ENCODE measurements at regions not wholly inside any gene's neighbourhood (a gene's known extent, or its start where the extent isn't known, plus 50 kb on each side); places are given as distances from the start of the nearest gene placed in this dataset.
"Not testable (repeated sequence)": the region's sequence is repeated elsewhere in the genome, so short reads cannot be mapped to it uniquely, and the experiment has no call there.

- H3K4me1 ChIP-seq = peaks cover 0 to 15% (median 6%) of the 10 kb centered on the region in 4 donors
- H3K27me3 ChIP-seq; H3K9me3 ChIP-seq; H3K27ac ChIP-seq; H3K36me3 ChIP-seq; ATAC-seq (ENCODE audit: low FRiP score in 2 of 2); H3K4me3 ChIP-seq; DNase-seq: not testable (repeated sequence)
- WGBS, 2 donors = 65 to 71% methylated on average over 2 of the region's 2 CpGs
Observed at GRCh38 chr11:3583476-3583875, 58.3 kb downstream of the ART5 start.

- not testable (repeated sequence) for H3K27me3 ChIP-seq; H3K9me3 ChIP-seq; DNase-seq; H3K36me3 ChIP-seq; H3K27ac ChIP-seq; ATAC-seq (ENCODE audit: low FRiP score in 2 of 2)
- Histone ChIP-seq H3K4me3 (peak overlapping the region in 1 of 4 donors; percentile 58), H3K4me1 (peaks cover 0 to 15% (median 6%) of the 10 kb centered on the region in 4 donors)
- 38 to 53% methylated on average over 6 to 9 of the region's 10 CpGs for WGBS, 2 donors
- TF ChIP-seq CTCF (IDR thresholded peaks at IDR 0.05) = peak in 1 of 6 experiments; percentile 7
Observed at GRCh38 chr11:3581389-3581725, 60.4 kb downstream of the ART5 start.

GRCh38 chr11:3580487-3581388 lies 61.1 kb downstream of the ART5 start:
- not testable (repeated sequence) for H3K27me3 ChIP-seq; H3K9me3 ChIP-seq; ATAC-seq (ENCODE audit: low FRiP score in 2 of 2); H3K36me3 ChIP-seq
- peak; percentile 67 to 96 for DNase-seq
- peaks cover 0 to 15% (median 6%) of the 10 kb centered on the region in 4 donors for H3K4me1 ChIP-seq
- peak overlapping the region in 1 of 4 donors; percentile 30 for H3K27ac ChIP-seq
- H3K4me3 ChIP-seq = peak overlapping the region; percentile 22 to 59 (median 56)
- WGBS, 2 donors = 0% methylated on average over 2 to 13 of the region's 92 CpGs
- TF ChIP-seq CTCF (IDR thresholded peaks at IDR 0.05) = peak; percentile 80 to 98 (median 91)
- peak in 1 of 4 donors; percentile 18 for TF ChIP-seq POLR2A (IDR thresholded peaks at IDR 0.05)

- WGBS, 2 donors = 62 to 68% methylated on average over 22 to 24 of the region's 29 CpGs
- not testable (repeated sequence) for ATAC-seq (ENCODE audit: low FRiP score in 2 of 2); H3K27me3 ChIP-seq; H3K27ac ChIP-seq; H3K9me3 ChIP-seq; H3K36me3 ChIP-seq
- peak overlapping the region in 3 of 4 donors; percentile 53 to 59 (median 58) for H3K4me3 ChIP-seq
- peak in 1 of 2 donors; percentile 60 for DNase-seq
- H3K4me1 ChIP-seq = peaks cover 0 to 15% (median 6%) of the 10 kb centered on the region in 4 donors
Observed at GRCh38 chr11:3579600-3580459, 62.0 kb downstream of the ART5 start.

- ATAC-seq (ENCODE audit: low FRiP score in 2 of 2); H3K36me3 ChIP-seq; H3K27me3 ChIP-seq; H3K27ac ChIP-seq; H3K9me3 ChIP-seq; DNase-seq; H3K4me3 ChIP-seq: not testable (repeated sequence)
- peaks cover 0 to 13% (median 6%) of the 10 kb centered on the region in 4 donors for H3K4me1 ChIP-seq
- WGBS, 2 donors = 49 to 64% methylated on average over 9 to 12 of the region's 12 CpGs
Observed at GRCh38 chr11:3576066-3576604, 65.7 kb downstream of the ART5 start.

- not testable (repeated sequence) for H3K27me3 ChIP-seq; H3K27ac ChIP-seq; DNase-seq; H3K36me3 ChIP-seq; H3K4me3 ChIP-seq; ATAC-seq (ENCODE audit: low FRiP score in 2 of 2); H3K9me3 ChIP-seq; H3K4me1 ChIP-seq
- 90 to 92% methylated on average over 5 to 7 of the region's 7 CpGs for WGBS, 2 donors
Observed at GRCh38 chr11:3572976-3573647, 68.7 kb downstream of the ART5 start.

GRCh38 chr11:3571752-3572151 lies 70.0 kb downstream of the ART5 start:
- not testable (repeated sequence) for H3K9me3 ChIP-seq; H3K4me3 ChIP-seq; ATAC-seq (ENCODE audit: low FRiP score in 2 of 2)

GRCh38 chr11:3565838-3566237 lies 76.0 kb downstream of the ART5 start:
- not testable (repeated sequence) for H3K27me3 ChIP-seq; H3K4me3 ChIP-seq; H3K36me3 ChIP-seq; H3K27ac ChIP-seq; ATAC-seq (ENCODE audit: low FRiP score in 2 of 2); H3K4me1 ChIP-seq; H3K9me3 ChIP-seq; DNase-seq
- 90 to 94% methylated on average over 3 of the region's 3 CpGs for WGBS, 2 donors

More at GRCh38 chr11:3571752-3572151, 70.0 kb downstream of the ART5 start:
- DNase-seq, H3K4me1 ChIP-seq, H3K36me3 ChIP-seq, H3K27ac ChIP-seq, H3K27me3 ChIP-seq: not testable (repeated sequence)
- 75 to 92% methylated on average over 2 of the region's 2 CpGs for WGBS, 2 donors

GRCh38 chr11:3564383-3564782 lies 77.4 kb downstream of the ART5 start:
- not testable (repeated sequence) for DNase-seq

GRCh38 chr11:3554621-3555020 lies 87.2 kb downstream of the ART5 start:
- 39 to 63% methylated on average over 6 of the region's 6 CpGs for WGBS, 2 donors
- H3K4me1 ChIP-seq; H3K36me3 ChIP-seq; H3K27me3 ChIP-seq; ATAC-seq (ENCODE audit: low FRiP score in 2 of 2); H3K4me3 ChIP-seq; H3K9me3 ChIP-seq; H3K27ac ChIP-seq; DNase-seq: not testable (repeated sequence)

More at GRCh38 chr11:3564383-3564782, 77.4 kb downstream of the ART5 start:
- not testable (repeated sequence) for H3K4me1 ChIP-seq; H3K36me3 ChIP-seq; H3K9me3 ChIP-seq; H3K27me3 ChIP-seq; H3K4me3 ChIP-seq; ATAC-seq (ENCODE audit: low FRiP score in 2 of 2); H3K27ac ChIP-seq
- 0% methylated on average over 1 of the region's 1 CpG for WGBS, 2 donors

All from upper lobe of left lung (tissue), 6 donors.